ENCODE measurements at regions not wholly inside any gene's neighbourhood (a gene's known extent, or its start where the extent isn't known, plus 50 kb on each side); places are given as distances from the start of the nearest gene placed in this dataset.

GRCh38 chr20:40072907-40073306 is 616.1 kb downstream of the MAFB start:
- TF ChIP-seq CTCF (IDR thresholded peaks at IDR 0.05; ENCODE audit: extremely low read depth in 1 of 2, insufficient read depth in 1 of 2, low read depth in 1 of 2, low read length in 2 of 2) (no peak), POLR2A (IDR thresholded peaks at IDR 0.05; ENCODE audit: low read depth, low read length) (no peak), POLR2AphosphoS5 (IDR thresholded peaks at IDR 0.05; ENCODE audit: insufficient read depth, low read depth, low read length) (no peak), EZH2 (IDR thresholded peaks at IDR 0.05; ENCODE audit: borderline replicate concordance, low read depth, low read length, severe bottlenecking) (no peak), MAX (IDR thresholded peaks at IDR 0.05; ENCODE audit: insufficient read depth, insufficient read length) (no peak), GATA2 (IDR thresholded peaks at IDR 0.05; ENCODE audit: insufficient read depth, insufficient read length, low read depth, low read length) (no peak)
